H1 (cell line): ENCODE measurements at regions not wholly inside any gene's neighbourhood (a gene's known extent, or its start where the extent isn't known, plus 50 kb on each side); places are given as distances from the start of the nearest gene placed in this dataset.

ENCODE experiments used
- CTCF ChIA-PET: fragments of 300-600 bp; sonication (Branson Sonifier 250); formaldehyde crosslinking; loops from one replicate; lab custom pipeline; 2021; ENCODE audit not compliant: partially characterized antibody; lab: Charles Lee
- POLR2A ChIA-PET: fragments of 300-600 bp; sonication (Branson Sonifier 250); formaldehyde crosslinking; loops from one replicate; lab custom pipeline; 2021; ENCODE audit warnings: inconsistent platforms; ENCODE audit not compliant: partially characterized antibody; lab: Charles Lee
- DNase-seq, 2 experiments: peaks; one replicate each; pipeline versions ENCODE4 v3.0.0 to v3.0.0-alpha.2; 2010 to 2022; ENCODE audit warnings: low spot score in 2 of 2, low read depth in 1 of 2, mixed read lengths in 1 of 2
- FAIRE-seq: peaks from 2 replicates; lab custom pipeline; 2011; peaks lifted over from hg19 to GRCh38; lab: Jason Lieb, UNC
- H2AFZ ChIP-seq: 2 replicates; pipeline ENCODE4 v1.8.1; 2012; ENCODE audit warnings: low read length, inconsistent platforms
- H2AK5ac ChIP-seq: 2 replicates; pipeline ENCODE4 v1.6.1; 2013; ENCODE audit warnings: low read depth, low read length
- H2BK120ac ChIP-seq: replicated peaks from 2 replicates; pipeline ENCODE3; 2013; ENCODE audit warnings: low read depth, low read length, inconsistent platforms
- H2BK12ac ChIP-seq: 2 replicates; pipeline ENCODE4 v1.6.1; 2013; ENCODE audit warnings: low read depth, low read length
- H2BK15ac ChIP-seq: 2 replicates; pipeline ENCODE4 v1.6.1; 2013; ENCODE audit warnings: low read length
- H2BK20ac ChIP-seq: 2 replicates; pipeline ENCODE4 v1.6.1; 2013; ENCODE audit warnings: low read length
- H2BK5ac ChIP-seq: 2 replicates; pipeline ENCODE4 v1.6.1; 2013; ENCODE audit warnings: low read depth, low read length
- H3K14ac ChIP-seq: 2 replicates; pipeline ENCODE4 v1.6.1; 2013; ENCODE audit warnings: inconsistent platforms; ENCODE audit not compliant: insufficient read length
- H3K18ac ChIP-seq: 2 replicates; pipeline ENCODE4 v1.6.1; 2013; ENCODE audit warnings: low read length; ENCODE audit errors: extremely low read depth
- H3K23ac ChIP-seq: 2 replicates; pipeline ENCODE4 v1.6.1; 2013; ENCODE audit warnings: inconsistent platforms; ENCODE audit not compliant: insufficient read length
- H3K23me2 ChIP-seq: 2 replicates; pipeline ENCODE4 v1.6.1; 2013; ENCODE audit warnings: low read depth, low read length
- H3K27ac ChIP-seq: 2 replicates; pipeline ENCODE4 v1.6.1; 2011; ENCODE audit warnings: low read depth, low read length, inconsistent platforms
- H3K27me3 ChIP-seq, 4 experiments: replicated peaks in 1 of 4; 1 replicate in 1 of 4; 2 replicates in 3 of 4; pipeline versions ENCODE4 v1.6.1 to v1.8.1; 2011 to 2013; ENCODE audit warnings: low read length in 3 of 4, mild to moderate bottlenecking in 3 of 4, inconsistent platforms in 2 of 4, mixed read lengths in 2 of 4, moderate library complexity in 1 of 4; ENCODE audit not compliant: control insufficient read depth in 3 of 4, insufficient read depth in 3 of 4; ENCODE audit errors: extremely low read depth in 1 of 4
- H3K36me3 ChIP-seq, 4 experiments: 2 replicates each; pipeline versions ENCODE4 v1.6.1 to v1.8.1; 2011 to 2013; ENCODE audit warnings: mild to moderate bottlenecking in 4 of 4, low read length in 3 of 4, moderate library complexity in 2 of 4, control low read depth in 1 of 4, inconsistent platforms in 1 of 4; ENCODE audit not compliant: insufficient read depth in 4 of 4, control insufficient read depth in 2 of 4
- H3K4ac ChIP-seq: replicated peaks from 2 replicates; pipeline ENCODE3; 2013; ENCODE audit warnings: low read length, low read depth, mixed read lengths, inconsistent platforms; ENCODE audit not compliant: insufficient read length
- H3K4me1 ChIP-seq, 4 experiments: replicated peaks in 1 of 4; 1 replicate in 1 of 4; 2 replicates in 3 of 4; pipeline versions ENCODE4 v1.6.1 to v1.8.1; 2011 to 2013; ENCODE audit warnings: low read length in 3 of 4, inconsistent platforms in 2 of 4, mixed read lengths in 1 of 4; ENCODE audit not compliant: insufficient read depth in 4 of 4, control insufficient read depth in 3 of 4
- H3K4me2 ChIP-seq, 2 experiments: 2 replicates each; pipeline versions ENCODE4 v1.6.1 to v1.8.1; 2011 to 2013; ENCODE audit warnings: low read depth in 2 of 2, low read length in 2 of 2, control low read depth in 1 of 2, inconsistent platforms in 1 of 2, mild to moderate bottlenecking in 1 of 2; ENCODE audit not compliant: insufficient read depth in 1 of 2
- H3K4me3 ChIP-seq, 4 experiments: fragments of 200-600, 300-600 bp in 1 of 4; sonication (generic), shearing (Covaris generic), sonication (Bioruptor Twin) in 1 of 4; 2 replicates each; pipeline versions ENCODE4 v1.5.1 to v1.8.1; 2011 to 2016; ENCODE audit warnings: low read length in 4 of 4, low read depth in 3 of 4, control low read depth in 2 of 4, inconsistent platforms in 2 of 4, mild to moderate bottlenecking in 2 of 4, mixed read lengths in 1 of 4, moderate library complexity in 1 of 4; ENCODE audit not compliant: insufficient read depth in 2 of 4; ENCODE audit errors: extremely low read depth in 1 of 4
- H3K56ac ChIP-seq: replicated peaks from 2 replicates; pipeline ENCODE3; 2013; ENCODE audit warnings: low read depth, mild to moderate bottlenecking, mixed read lengths, low read length, inconsistent platforms; ENCODE audit not compliant: insufficient read length
- H3K79me1 ChIP-seq: 2 replicates; pipeline ENCODE4 v1.6.1; 2013; ENCODE audit warnings: low read depth, low read length, control low read depth
- H3K79me2 ChIP-seq, 2 experiments: 2 replicates each; pipeline versions ENCODE4 v1.6.1 to v1.8.1; 2012 to 2013; ENCODE audit warnings: low read length in 2 of 2, mild to moderate bottlenecking in 2 of 2, inconsistent platforms in 1 of 2; ENCODE audit not compliant: insufficient read depth in 2 of 2, control insufficient read depth in 1 of 2
- H3K9ac ChIP-seq, 4 experiments: replicated peaks in 1 of 4; 1 replicate in 1 of 4; 2 replicates in 3 of 4; pipeline versions ENCODE4 v1.6.1 to v1.8.1; 2011 to 2013; ENCODE audit warnings: low read depth in 3 of 4, low read length in 3 of 4, control low read depth in 2 of 4, mild to moderate bottlenecking in 2 of 4, moderate library complexity in 2 of 4, inconsistent platforms in 1 of 4; ENCODE audit errors: extremely low read depth in 1 of 4
- H3K9me3 ChIP-seq, 2 experiments: 2 replicates each; pipeline versions ENCODE4 v1.6.1 to v1.8.1; 2012 to 2013; ENCODE audit warnings: mild to moderate bottlenecking in 2 of 2, moderate library complexity in 2 of 2, control low read depth in 1 of 2, inconsistent platforms in 1 of 2, low read depth in 1 of 2, low read length in 1 of 2, mixed read lengths in 1 of 2; ENCODE audit not compliant: insufficient read depth in 2 of 2
- H4K20me1 ChIP-seq, 2 experiments: replicated peaks in 1 of 2; 2 replicates each; pipeline versions ENCODE3 to v1.8.1; 2011 to 2013; ENCODE audit warnings: inconsistent platforms in 2 of 2, low read length in 2 of 2, mild to moderate bottlenecking in 1 of 2; ENCODE audit not compliant: insufficient read depth in 2 of 2, control insufficient read depth in 1 of 2
- H4K5ac ChIP-seq: 2 replicates; pipeline ENCODE4 v1.6.1; 2013; ENCODE audit warnings: low read length, low read depth, mixed read lengths, inconsistent platforms; ENCODE audit not compliant: insufficient read length
- H4K8ac ChIP-seq: 2 replicates; pipeline ENCODE4 v1.8.0; 2013; ENCODE audit warnings: mild to moderate bottlenecking, moderate library complexity, low read length, inconsistent platforms; ENCODE audit not compliant: insufficient read depth; ENCODE audit errors: extremely low read depth
- H4K91ac ChIP-seq: replicated peaks from 2 replicates; pipeline ENCODE3; 2013; ENCODE audit warnings: low read length, mixed read lengths, inconsistent platforms; ENCODE audit not compliant: insufficient read length
- CTCF ChIP-seq, 3 experiments: IDR thresholded peaks; 1 replicate in 2 of 3; 2 replicates in 1 of 3; pipeline versions ENCODE4 v1.5.1 to v1.6.1; 2011; ENCODE audit warnings: low read length in 3 of 3, mild to moderate bottlenecking in 3 of 3, inconsistent platforms in 2 of 3, low read depth in 1 of 3, moderate library complexity in 1 of 3; ENCODE audit not compliant: insufficient read depth in 1 of 3; ENCODE audit errors: control extremely low read depth in 1 of 3
- GTF2F1 ChIP-seq: IDR thresholded peaks from 2 replicates; pipeline ENCODE4 v1.6.1; 2012; ENCODE audit warnings: low read depth, low read length, improper control_type of control experiment, borderline replicate concordance
- HDAC2 ChIP-seq, 2 experiments: fragments of 300-600 bp in 1 of 2; sonication (generic) in 1 of 2; IDR thresholded peaks; 2 replicates each; pipeline ENCODE4 v1.6.1; 2011 to 2012; ENCODE audit warnings: low read depth in 2 of 2, low read length in 2 of 2, mild to moderate bottlenecking in 2 of 2, moderate library complexity in 2 of 2, borderline replicate concordance in 1 of 2, inconsistent platforms in 1 of 2
- TAF7 ChIP-seq: optimal IDR thresholded peaks from 2 replicates; pipeline ENCODE3; 2011; ENCODE audit warnings: low read depth, mild to moderate bottlenecking, inconsistent platforms, low read length, moderate library complexity, borderline replicate concordance
- TEAD4 ChIP-seq: IDR thresholded peaks from 2 replicates; pipeline ENCODE4 v1.6.1; 2012; ENCODE audit warnings: low read depth, low read length, inconsistent platforms, mixed read lengths
- WGBS, 2 experiments: shearing (Covaris generic) in 1 of 2; methylation state at CpG; one replicate each; pipeline versions ENCODE4 v1.1.6 to v1.1.7; 2013 to 2015; ENCODE audit warnings: low lambda C conversion rate in 2 of 2, mixed read lengths in 2 of 2, inconsistent platforms in 1 of 2, low coverage in 1 of 2, missing lambda C conversion rate in 1 of 2; ENCODE audit not compliant: insufficient replicate concordance in 2 of 2, insufficient coverage in 1 of 2, insufficient read length in 1 of 2; ENCODE audit errors: extremely low coverage in 1 of 2, missing lambda C conversion rate in 1 of 2; 5-methylcytosine and 5-hydroxymethylcytosine counted together

- CTCF ChIA-PET, result interaction anchor here (0.8 to 1.7 kb wide), 5 partner anchors 28 to 754 kb away, joined by 3 to 4 read pairs (median 3); no protein-coding TSS in a partner anchor
Measured at GRCh38 chr1:213369465-213369864, 318.4 kb downstream of the RPS6KC1 start.

More at GRCh38 chr1:213369465-213369864, 318.4 kb downstream of the RPS6KC1 start:
- H3K27me3 ChIP-seq, result peaks cover 0 to 1% (median 0%) of the 10 kb centered on the region in 4 experiments; a peak in 1 of 7 replicates
- no peak overlapping the region for H2BK120ac ChIP-seq
- 89% methylated on average over 5 of the region's 5 CpGs; no CpG with 5 or more reads in 1 of the 2 experiments for WGBS, 2 experiments
- H3K36me3 ChIP-seq, result no peaks in the 10 kb centered on the region
- no peak overlapping the region for H3K56ac ChIP-seq
- no peak overlapping the region for H3K14ac ChIP-seq
- POLR2A ChIA-PET, result no interaction called here
- H3K4ac ChIP-seq, result no peak overlapping the region
- H3K23me2 ChIP-seq, result no peaks in the 10 kb centered on the region
- H3K79me2 ChIP-seq, result no peaks in the 10 kb centered on the region
- no peak overlapping the region for H2AFZ ChIP-seq
- H3K9me3 ChIP-seq, result no peaks in the 10 kb centered on the region
- FAIRE-seq (no peak), DNase-seq (no peak)
- H2BK15ac ChIP-seq, result no peak overlapping the region
- H4K5ac ChIP-seq, result no peak overlapping the region
- H3K4me3 ChIP-seq, result no peak overlapping the region
- no peaks in the 10 kb centered on the region for H3K79me1 ChIP-seq
- no peak overlapping the region for H3K18ac ChIP-seq
- H3K4me1 ChIP-seq, result peaks cover 0 to 9% (median 3%) of the 10 kb centered on the region in 4 experiments; a peak in 5 of 7 replicates
- no peak overlapping the region for H3K23ac ChIP-seq
- H3K9ac ChIP-seq, result no peak overlapping the region
- no peak overlapping the region for H4K8ac ChIP-seq
- no peak for TF ChIP-seq GTF2F1
- no peak for TF ChIP-seq HDAC2 (IDR thresholded peaks at IDR 0.05; ENCODE audit: borderline replicate concordance in 1 of 2, low read depth in 2 of 2, low read length in 2 of 2)
- no peak for TF ChIP-seq TEAD4
- no peak for TF ChIP-seq CTCF (IDR thresholded peaks at IDR 0.05; ENCODE audit: control extremely low read depth in 1 of 3, insufficient read depth in 1 of 3, low read depth in 1 of 3, low read length in 3 of 3)
- TF ChIP-seq TAF7, result no peak
- H2BK20ac ChIP-seq, result no peak overlapping the region
- H3K27ac ChIP-seq, result no peak overlapping the region
- no peak overlapping the region for H2BK5ac ChIP-seq
- no peak overlapping the region for H4K91ac ChIP-seq
- H3K4me2 ChIP-seq, result no peak overlapping the region
- no peak overlapping the region for H2BK12ac ChIP-seq
- no peaks in the 10 kb centered on the region for H4K20me1 ChIP-seq
- no peak overlapping the region for H2AK5ac ChIP-seq
